ENCODE measurements at regions not wholly inside any gene's neighbourhood (a gene's known extent, or its start where the extent isn't known, plus 50 kb on each side); places are given as distances from the start of the nearest gene placed in this dataset.

GRCh38 chr3:64901522-64901885 is 213.7 kb upstream of the ADAMTS9 start:
- no peak for DNase-seq (ENCODE audit: low spot score)
- Histone ChIP-seq H3K4me3 (no peak overlapping the region), H3K27ac (no peak overlapping the region), H3K4me1 (replicated peaks) (no peaks in the 10 kb centered on the region), H3K27me3 (replicated peaks; ENCODE audit: insufficient read depth) (no peaks in the 10 kb centered on the region), H3K36me3 (no peaks in the 10 kb centered on the region), H3K9me3 (no peaks in the 10 kb centered on the region)
- TF ChIP-seq POLR2AphosphoS5 (IDR thresholded peaks at IDR 0.05) (no peak), POLR2A (IDR thresholded peaks at IDR 0.05) (no peak), CTCF (IDR thresholded peaks at IDR 0.05) (no peak)
- intact Hi-C loops (cut with DNase I): no loop called here
- 63% methylated on average over 1 of the region's 1 CpG for WGBS

- WGBS: 65% methylated on average over 5 of the region's 5 CpGs
- intact Hi-C loops (cut with DNase I): no loop called here
- no peak overlapping the region for H3K27ac ChIP-seq
- no peak for TF ChIP-seq CTCF (IDR thresholded peaks at IDR 0.05)
- no peak overlapping the region for H3K4me3 ChIP-seq
- no peaks in the 10 kb centered on the region for H3K36me3 ChIP-seq
- no peak for DNase-seq (ENCODE audit: low spot score)
- no peaks in the 10 kb centered on the region for H3K4me1 ChIP-seq (replicated peaks)
- no peaks in the 10 kb centered on the region for H3K9me3 ChIP-seq
- no peaks in the 10 kb centered on the region for H3K27me3 ChIP-seq (replicated peaks; ENCODE audit: insufficient read depth)
These were observed 213.1 kb upstream of the ADAMTS9 start for GRCh38 chr3:64900617-64901521.

GRCh38 chr3:64900156-64900555 is 212.4 kb upstream of the ADAMTS9 start:
- H3K27ac ChIP-seq: no peak overlapping the region

GRCh38 chr3:64898941-64899340 is 211.1 kb upstream of the ADAMTS9 start:
- Histone ChIP-seq H3K27ac (no peak overlapping the region), H3K27me3 (replicated peaks; ENCODE audit: insufficient read depth) (no peaks in the 10 kb centered on the region), H3K9me3 (no peaks in the 10 kb centered on the region), H3K36me3 (no peaks in the 10 kb centered on the region), H3K4me3 (no peak overlapping the region), H3K4me1 (replicated peaks) (no peaks in the 10 kb centered on the region)
- TF ChIP-seq POLR2AphosphoS5 (IDR thresholded peaks at IDR 0.05) (no peak), POLR2A (IDR thresholded peaks at IDR 0.05) (no peak), CTCF (IDR thresholded peaks at IDR 0.05) (no peak)
- DNase-seq (ENCODE audit: low spot score): no peak
- 90% methylated on average over 1 of the region's 1 CpG for WGBS
- intact Hi-C loops (cut with DNase I): no loop called here

More at GRCh38 chr3:64900156-64900555, 212.4 kb upstream of the ADAMTS9 start:
- intact Hi-C loops (cut with DNase I): no loop called here
- H3K36me3 ChIP-seq: no peaks in the 10 kb centered on the region
- WGBS: 65% methylated on average over 3 of the region's 3 CpGs
- no peak for DNase-seq (ENCODE audit: low spot score)
- H3K27me3 ChIP-seq (replicated peaks; ENCODE audit: insufficient read depth): no peaks in the 10 kb centered on the region
- TF ChIP-seq POLR2A (IDR thresholded peaks at IDR 0.05) (no peak), POLR2AphosphoS5 (IDR thresholded peaks at IDR 0.05) (no peak), CTCF (IDR thresholded peaks at IDR 0.05) (no peak)
- H3K4me3 ChIP-seq: no peak overlapping the region
- no peaks in the 10 kb centered on the region for H3K9me3 ChIP-seq
- no peaks in the 10 kb centered on the region for H3K4me1 ChIP-seq (replicated peaks)
